NCI-H446 (cell line): ENCODE measurements at regions not wholly inside any gene's neighbourhood (a gene's known extent, or its start where the extent isn't known, plus 50 kb on each side); places are given as distances from the start of the nearest gene placed in this dataset.

Source experiments
- DNase-seq, 2 experiments: peaks; one replicate each; lab custom pipeline; 2025; lab: John Stamatoyannopoulos, UW

DNA sequence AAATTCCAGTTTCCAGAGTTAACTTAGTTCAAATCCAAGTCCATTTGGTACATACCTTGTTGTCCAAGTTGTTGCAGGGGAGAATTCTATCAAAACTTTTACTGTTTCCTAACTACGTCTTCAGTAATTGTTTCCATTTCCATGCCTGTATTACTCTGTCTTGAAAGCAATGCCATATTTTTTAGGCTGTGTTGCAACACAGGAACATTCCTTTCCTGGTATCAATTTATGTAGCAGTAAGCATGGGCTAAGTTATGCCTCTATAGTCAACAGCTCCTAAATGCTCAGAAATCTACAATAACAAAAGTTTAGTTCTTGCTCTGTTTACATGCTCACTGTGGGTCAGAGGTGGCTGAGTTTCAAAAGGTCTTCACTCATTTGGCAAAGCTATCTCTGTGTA lies 1943.8 kb upstream of the PIK3C3 start:
- DNase-seq = no peak

- DNase-seq = peak; percentile 8 to 63
These were observed 1948.4 kb upstream of the PIK3C3 start for GRCh38 chr18:40006634-40007033.

- DNase-seq = peak in 1 of 2 experiments; percentile 47
These were observed 1950.8 kb upstream of the PIK3C3 start for GRCh38 chr18:40004246-40004645.

- DNase-seq = no peak
These were observed 1956.7 kb upstream of the PIK3C3 start for GRCh38 chr18:39998317-39998716.

DNA sequence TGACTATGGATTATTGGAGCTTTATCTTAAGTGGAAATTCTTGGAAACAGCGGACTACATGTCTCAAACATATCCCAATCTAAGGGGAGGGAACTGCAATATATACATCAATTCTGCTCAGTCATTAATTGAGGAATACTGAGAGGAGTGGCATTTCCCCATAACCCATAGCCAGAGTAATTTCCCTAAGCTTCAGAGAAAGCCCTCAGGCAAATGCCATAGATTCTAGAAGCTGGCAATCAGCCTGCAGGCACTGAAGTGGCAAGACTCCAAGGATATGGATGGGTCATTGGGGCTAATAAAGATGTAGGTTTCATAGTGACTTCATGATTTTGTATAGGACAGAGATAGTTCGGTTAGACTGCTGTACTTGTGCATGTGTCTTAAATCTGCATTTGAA lies 1960.5 kb upstream of the PIK3C3 start:
- peak in 1 of 2 experiments; percentile 6 for DNase-seq

DNA sequence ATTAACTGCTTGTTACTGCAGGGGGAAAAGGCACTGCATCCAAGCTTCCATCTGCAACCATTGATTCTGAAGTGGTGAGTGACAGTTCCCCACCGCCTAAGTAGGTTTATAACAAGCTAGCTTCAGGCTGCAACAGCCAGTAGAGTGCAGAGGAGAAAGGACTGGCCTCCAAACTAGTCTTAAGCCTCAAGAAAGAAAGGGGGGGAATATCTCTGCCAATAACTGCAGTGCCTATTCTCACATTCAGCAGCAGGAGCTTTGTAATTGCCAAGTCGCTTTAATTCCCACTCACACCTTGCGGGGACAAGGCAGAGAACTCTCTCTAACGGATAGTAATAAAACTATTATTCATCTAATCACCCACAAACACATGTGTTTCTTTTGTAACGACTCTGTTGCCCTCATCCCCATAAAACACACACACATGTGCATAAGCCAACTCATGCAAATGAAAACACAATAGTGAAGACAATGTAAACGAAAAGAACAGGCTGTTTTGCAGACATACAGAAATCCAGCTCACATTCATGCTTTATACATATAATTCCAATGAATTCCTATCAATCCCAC lies 1963.3 kb upstream of the PIK3C3 start:
- DNase-seq = no peak

- DNase-seq = no peak
These were observed 1964.5 kb upstream of the PIK3C3 start for GRCh38 chr18:39990540-39990939.

DNA sequence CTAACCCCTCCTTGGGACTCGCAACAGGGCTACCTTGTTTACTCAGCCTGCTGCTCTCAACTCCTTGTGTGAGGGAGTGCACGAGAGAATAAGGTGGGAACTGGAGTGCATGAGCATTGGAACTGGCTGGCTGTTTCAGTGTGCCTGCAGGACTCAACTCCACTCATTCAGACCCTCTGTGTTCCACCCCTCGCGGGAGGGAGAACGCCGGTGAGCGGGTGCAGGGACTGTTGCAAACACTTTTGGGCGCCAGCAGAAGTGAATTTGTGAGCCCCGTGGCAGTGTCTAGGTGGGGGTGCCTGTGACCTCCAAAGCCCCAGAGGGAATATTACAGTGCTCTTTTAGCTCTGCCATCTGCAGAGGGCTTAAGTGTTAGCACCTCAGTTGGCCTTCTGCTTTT lies 1978.3 kb upstream of the PIK3C3 start:
- no peak for DNase-seq

DNA sequence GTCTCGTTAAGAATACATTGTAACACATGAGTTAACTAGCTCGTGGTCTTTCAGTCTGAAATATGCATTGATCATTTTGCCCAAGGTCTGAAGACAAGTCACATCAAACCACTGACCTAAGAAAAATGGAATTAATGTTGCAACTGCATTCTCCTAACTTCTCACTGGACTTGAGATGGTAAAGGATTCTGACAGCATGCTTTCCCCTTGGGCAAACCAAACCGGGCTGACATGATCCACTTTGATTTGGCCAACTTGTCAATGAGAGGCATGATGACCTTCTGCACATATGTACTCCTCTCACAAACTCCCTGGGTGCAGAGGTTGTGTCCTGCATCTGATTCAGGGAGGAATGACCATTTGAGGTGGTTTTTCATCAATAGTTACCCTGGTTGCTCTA lies 1982.5 kb upstream of the PIK3C3 start:
- no peak for DNase-seq

DNA sequence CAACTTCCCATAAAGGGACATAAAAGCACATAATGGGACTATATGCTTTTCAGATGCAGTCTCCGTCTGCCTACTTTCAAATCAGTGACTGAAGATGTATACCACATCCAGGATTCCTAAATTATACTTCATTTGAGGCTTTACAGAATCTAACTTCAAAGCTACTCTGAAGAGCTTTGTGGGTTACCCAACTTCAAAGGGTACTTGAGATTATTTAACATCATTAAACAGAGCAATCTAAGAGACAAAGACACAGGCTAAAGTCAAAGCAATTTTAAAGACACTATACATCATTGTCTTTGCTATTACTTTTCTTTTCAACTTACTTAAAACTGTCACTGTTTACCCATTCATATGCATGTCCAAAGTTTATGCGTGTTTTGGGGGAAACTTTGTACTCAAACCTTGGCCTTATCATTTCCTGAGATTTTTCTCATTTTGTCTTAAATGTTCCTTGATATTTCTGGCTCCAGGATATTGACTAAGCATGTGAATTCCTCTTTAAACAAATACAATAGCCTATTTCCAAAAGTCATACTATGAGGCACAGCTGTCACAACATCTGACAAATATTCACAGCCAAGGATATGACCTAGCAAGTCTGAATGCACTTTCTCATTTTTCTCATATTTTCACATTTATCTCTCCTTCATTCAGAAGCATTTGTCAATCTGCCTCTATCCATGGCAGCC lies 1985.1 kb upstream of the PIK3C3 start:
- DNase-seq = no peak

GRCh38 chr18:39966275-39966674 lies 1988.8 kb upstream of the PIK3C3 start:
- DNase-seq = no peak

GRCh38 chr18:39962546-39962945 lies 1992.5 kb upstream of the PIK3C3 start:
- no peak for DNase-seq

GRCh38 chr18:39960550-39960949 lies 1994.5 kb upstream of the PIK3C3 start:
- no peak for DNase-seq

GRCh38 chr18:39959839-39960238 lies 1995.2 kb upstream of the PIK3C3 start:
- DNase-seq = no peak

DNA sequence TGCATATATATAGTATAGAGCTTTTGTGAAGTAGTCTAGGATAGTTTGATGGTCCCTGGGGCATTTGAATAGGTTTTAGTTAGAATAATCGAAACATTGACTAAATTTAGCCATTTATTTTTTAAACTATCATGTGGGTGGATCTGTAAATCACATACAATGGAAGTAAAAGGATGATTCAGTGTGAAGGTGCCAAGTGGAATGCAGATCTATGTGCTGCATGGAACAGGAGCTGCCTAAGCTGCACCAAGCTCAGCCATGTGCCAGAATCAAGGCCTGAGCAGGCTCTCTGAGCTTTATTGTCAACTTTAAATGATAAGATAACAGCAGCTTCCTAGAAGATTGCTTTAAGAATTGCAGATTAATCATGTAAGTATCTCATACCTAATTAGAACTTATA lies 1996.2 kb upstream of the PIK3C3 start:
- DNase-seq = no peak

GRCh38 chr18:39952816-39953215 lies 2002.2 kb upstream of the PIK3C3 start:
- DNase-seq = no peak

DNA sequence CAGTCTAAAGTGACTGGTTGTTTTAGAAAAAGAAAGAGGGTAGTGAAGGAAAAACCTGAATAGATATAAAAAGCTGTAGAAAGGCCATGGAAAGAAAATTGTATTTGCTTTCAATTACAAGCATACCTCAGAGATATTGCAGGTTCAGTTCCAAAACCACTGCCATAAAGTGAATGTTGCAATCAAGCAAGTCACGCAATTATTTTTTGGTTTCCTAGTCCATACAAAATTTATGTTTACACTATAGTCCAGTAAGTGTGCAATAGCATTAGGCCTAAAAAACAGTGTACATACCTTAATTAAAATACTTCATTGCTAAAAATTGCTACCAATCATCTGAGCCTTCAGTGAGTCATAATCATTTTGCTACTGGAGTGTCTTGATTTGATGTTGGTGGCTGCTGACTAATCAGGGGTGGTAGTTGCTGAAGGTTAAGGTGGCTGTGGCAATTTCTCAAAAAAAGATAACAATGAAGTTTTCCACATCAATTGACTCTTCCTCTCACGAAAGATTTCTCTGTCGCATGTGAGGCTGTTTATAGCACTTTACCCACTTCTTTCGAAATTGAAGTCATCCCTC lies 2003.8 kb upstream of the PIK3C3 start:
- no peak for DNase-seq

GRCh38 chr18:39946623-39947061 lies 2008.4 kb upstream of the PIK3C3 start:
- peak in 1 of 2 experiments; percentile 3 for DNase-seq

DNA sequence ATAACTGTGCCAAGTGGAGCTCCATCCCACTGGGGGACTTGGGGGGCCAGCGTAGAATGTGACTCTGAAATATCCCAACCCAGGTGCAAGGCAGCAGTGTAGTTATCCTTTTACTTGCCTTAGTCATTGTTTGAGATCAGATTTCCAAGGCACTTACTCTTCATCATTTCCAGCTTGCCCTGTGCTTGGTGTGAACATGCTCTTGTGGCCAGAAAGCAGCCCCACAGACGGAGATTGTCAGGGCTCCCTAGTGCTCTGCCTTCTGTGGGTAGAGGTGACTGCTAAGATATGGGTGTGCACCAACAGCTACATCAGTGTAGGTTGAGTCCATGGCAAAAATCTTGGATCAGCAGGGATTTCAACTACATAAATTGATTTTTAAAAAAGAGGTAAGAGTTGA lies 2010.0 kb upstream of the PIK3C3 start:
- DNase-seq = no peak

GRCh38 chr18:39942702-39943101 lies 2012.3 kb upstream of the PIK3C3 start:
- no peak for DNase-seq

DNA sequence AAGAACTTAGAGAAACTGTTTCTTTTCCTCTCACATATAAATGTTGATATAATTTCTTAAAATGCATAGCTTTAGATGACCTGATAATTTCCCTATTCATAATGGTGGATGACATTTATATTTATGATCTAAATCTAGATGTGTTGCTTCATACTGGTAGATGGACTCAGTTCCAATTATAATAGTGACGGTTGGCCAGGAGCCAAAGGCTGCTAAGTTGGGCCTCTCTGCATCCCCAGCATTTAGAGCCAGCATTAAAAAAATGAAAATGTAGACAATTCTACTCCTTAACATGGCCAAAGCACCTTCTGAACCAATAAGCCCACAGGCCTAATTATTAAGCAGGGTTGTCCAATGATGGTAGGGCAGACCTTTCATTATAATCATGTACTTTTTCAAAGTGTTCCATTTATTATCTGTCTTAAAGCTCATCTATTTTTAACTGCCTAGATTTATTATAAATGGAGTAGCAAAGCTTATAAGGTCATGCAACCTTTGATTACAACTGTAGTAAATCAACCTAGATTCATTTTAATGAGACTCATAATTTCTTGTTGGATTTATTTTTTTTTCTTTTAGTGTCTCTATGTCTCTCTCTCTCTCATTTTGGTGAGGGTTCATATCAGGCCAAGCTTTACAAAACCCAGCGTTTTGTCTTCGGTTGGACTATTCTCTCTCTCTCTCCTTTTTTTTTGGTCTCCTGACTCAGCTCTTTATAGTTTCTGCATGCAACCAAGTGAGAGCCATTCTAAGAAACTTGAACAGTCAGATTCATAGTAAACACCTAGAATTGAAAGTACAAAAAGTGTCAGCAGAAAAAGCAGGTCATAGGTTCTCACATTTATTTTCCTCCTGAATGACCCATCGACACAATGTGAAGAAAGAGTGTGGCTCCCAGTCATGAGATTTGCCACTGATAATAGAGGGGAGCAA lies 2016.1 kb upstream of the PIK3C3 start:
- DNase-seq = peak in 1 of 2 experiments; percentile 21

DNA sequence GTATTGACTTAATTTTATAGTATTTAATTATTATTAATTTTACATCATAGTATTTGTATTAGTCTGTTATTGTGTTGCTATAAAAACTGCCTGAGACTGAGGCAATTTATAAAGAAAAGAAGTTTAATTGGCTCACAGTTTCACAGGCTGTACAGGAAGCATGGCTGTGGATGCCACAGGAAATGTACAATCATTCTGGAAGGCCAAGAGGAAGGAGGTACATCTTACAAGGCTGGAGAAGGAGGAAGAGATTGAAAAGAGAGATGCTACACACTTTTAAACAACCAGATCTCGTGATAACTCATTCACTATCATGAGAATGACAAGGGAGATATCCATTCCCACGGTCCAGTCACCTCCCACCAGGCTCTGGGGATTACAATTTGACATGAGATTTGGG lies 2019.4 kb upstream of the PIK3C3 start:
- DNase-seq = no peak
